GM04504 (cell line): ENCODE measurements at regions not wholly inside any gene's neighbourhood (a gene's known extent, or its start where the extent isn't known, plus 50 kb on each side); places are given as distances from the start of the nearest gene placed in this dataset.
"Not testable (repeated sequence)": the region's sequence is repeated elsewhere in the genome, so short reads cannot be mapped to it uniquely, and the experiment has no call there.

Experiments
- DNase-seq: peaks from one replicate; pipeline ENCODE4 v3.0.0-alpha.2; 2012; ENCODE audit warnings: low read depth

DNA sequence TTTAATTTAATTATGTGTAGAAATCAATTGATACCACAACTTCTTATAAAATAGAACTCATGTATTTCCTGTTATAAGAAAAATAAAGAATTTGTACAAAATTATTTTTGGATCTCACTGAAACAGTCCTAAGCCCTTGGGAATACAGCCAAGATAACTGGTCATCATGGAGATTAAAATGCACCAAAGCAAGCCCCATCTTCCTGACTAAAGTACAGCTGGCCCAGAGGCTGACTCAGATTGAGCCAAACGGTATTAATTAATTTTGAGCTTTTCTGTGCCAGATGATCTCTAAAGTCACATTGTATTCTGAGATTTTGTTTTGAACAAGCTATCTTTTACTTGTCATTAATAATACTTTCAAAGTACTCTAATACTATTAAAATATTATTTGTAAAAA is 978.5 kb downstream of the TBC1D32 start:
- DNase-seq, result no peak

DNA sequence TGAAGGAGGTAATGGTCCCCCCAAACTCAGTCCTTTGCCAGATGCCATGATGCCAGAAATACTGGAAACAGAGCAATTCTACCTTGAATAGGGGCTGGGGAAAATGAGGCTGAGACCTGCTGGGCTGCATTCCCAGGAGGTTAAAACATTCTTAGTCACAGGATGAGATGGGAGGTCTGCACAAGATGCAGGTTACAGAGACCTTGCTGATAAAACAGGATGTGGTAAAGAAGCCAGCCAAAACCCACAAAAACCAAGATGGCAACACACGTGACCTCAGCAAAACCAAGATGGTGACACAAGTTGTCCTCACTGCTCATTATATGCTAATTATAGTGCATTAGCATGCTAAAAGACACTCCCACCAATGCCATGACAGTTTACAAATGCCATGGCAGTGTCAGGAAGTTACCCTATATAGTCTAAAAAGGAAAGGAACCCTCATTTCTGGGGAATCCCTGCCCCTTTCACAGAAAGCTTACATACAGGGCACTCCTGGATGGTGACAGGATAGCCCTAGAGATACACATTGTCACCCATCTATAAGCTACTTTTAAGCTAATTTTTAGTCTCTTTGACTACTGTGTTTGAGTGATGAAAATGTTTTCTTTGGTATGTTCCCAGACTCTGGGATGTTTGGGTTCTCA is 979.7 kb downstream of the TBC1D32 start:
- no peak for DNase-seq

DNA sequence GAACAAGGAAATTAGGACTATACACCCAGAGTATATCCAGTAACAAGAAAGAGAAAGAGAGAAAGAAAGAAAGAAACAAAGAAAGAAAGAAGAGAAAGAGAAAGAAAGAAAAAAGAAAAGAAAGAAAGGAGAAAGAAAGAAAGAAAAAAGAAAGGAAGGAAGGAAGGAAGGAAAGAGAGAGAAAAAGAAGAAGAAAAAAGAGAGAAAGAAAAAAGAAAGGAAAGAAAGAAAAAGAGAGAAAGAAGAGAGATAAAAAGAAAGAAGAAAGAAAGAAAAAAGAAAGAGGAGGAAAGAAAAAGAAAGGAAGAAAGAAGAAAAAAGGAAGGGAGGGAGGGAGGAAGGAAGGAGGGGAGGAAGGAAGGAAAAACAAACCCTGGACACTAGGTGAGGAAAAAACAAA is 981.8 kb downstream of the TBC1D32 start:
- no peak for DNase-seq

DNA sequence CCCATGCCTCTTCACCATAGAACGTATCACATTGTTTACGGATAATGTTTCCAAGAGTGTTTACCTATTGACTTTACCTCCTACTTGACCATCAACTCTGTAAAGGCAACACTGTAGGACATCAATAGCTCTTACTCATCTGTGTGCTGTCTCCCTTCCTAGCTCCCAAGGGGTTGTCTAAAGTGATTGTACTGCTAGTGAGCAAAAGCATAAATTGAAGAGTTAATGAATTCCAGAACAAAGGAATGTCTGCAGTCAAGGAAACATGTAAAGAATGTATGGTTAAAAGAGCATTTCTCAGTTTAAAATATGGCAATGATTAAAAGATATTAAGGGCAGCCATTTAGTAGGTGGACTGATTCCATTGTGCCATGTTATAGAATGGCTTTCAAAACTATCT is 985.4 kb downstream of the TBC1D32 start:
- no peak for DNase-seq

- no peak for DNase-seq
Measured at GRCh38 chr6:120328521-120328920, 979.0 kb upstream of the MAN1A1 start.

DNA sequence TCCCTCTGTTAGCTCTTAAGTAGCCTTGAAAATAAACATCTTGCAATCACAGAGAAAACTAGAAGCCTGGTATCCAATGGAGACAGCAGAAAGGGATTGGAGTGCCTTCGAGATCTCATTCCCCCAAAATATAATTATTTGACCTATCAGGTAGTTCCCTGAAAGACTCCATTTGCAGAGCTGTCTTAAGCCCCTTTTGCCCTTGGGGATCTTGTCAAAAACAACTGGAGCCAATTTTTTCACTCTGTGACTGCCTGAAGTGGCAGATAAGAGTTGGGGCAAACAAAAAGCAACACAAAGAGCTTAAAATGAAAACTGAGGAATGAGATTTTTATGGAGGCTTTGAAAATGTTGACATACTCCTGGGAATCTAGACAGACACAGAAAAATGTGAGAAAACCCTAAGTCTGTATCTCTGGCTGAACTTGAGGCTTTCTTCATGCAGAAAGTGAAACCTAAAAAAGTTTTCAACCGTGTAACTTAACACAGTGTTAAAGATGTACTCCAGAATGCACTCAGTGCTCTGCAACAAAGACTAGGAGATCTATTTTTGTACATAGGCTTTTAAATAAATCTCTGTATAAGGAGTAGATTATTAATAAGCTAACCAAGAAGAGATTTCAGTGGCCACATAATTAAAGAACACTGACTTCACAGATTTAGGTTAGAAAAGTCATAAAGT is 971.1 kb upstream of the MAN1A1 start:
- DNase-seq, result no peak

GRCh38 chr6:120304223-120304622 is 954.7 kb upstream of the MAN1A1 start:
- DNase-seq, result no peak

DNA sequence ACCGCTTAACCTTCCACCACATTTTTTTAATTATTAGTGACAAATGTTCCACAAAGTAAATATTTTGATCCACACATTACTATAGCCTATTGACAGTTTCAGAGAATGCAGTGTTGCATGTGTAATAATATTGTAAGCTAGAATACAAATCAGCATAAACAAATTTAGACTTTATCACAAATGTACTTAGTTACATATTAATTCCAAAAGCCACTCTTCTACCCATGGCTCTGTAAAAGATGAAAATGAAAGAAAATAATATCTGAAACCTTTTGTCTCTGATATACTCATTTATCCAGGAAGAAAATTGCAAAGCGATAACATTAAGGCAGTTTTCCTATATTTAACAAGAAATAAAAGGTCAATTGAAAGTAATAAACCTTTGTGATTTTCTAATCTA is 954.0 kb upstream of the MAN1A1 start:
- DNase-seq, result no peak

DNA sequence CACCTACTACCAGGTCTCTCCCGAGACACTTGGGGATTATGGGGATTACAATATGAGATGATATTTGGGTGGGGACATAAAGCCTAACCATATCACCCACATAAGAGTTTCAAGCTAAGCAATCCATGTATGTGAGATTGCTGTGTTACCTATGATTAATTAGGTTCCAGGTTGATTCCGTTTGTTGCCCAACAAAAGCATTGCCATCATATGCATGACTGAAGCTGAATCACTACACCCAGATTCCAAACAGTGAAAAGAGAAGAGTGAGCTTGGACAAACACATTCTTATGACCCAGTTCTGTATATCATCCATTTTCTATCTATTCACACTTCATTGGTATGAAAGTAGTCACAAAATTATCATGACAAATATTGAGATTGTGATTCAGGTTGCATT is 952.5 kb upstream of the MAN1A1 start:
- DNase-seq, result no peak

DNA sequence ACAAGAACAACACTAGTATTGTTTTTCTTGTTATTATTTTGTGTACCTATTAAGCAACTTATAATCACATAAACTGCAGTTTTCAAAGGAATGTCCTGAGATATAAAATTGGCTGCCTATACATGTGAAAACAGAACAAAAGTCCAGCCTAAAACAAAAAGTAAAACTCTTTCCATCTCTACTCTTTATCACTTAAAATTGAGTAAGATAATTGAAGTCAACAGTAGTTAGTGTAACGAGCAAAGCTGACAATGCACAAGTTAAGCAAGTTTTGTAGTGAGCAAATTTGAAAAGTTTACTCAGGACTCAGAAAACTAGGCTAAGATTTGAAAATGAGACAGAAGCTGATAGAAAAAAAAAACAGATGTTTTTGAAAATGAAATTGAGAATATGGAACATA is 941.4 kb upstream of the MAN1A1 start:
- no peak for DNase-seq

DNA sequence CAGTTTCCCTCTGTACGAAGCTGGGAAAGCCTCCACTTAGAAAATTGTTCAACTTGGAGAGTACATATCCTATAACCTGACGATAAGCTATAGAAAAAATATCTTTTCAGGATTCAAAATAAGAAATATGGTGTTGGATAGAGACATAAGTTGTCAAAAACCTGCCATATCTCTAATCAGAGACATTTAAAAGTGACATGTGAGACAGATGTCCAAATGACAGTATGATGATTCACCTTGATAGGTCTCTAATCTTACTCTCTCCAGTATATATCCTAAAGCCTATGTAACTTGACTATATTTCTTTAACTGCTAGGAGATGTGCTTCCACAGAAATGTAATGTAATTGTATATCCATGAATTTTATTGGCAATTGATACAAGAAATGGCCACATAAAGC is 932.4 kb upstream of the MAN1A1 start:
- DNase-seq, result no peak

GRCh38 chr6:120279466-120280167 is 930.1 kb upstream of the MAN1A1 start:
- no peak for DNase-seq

DNA sequence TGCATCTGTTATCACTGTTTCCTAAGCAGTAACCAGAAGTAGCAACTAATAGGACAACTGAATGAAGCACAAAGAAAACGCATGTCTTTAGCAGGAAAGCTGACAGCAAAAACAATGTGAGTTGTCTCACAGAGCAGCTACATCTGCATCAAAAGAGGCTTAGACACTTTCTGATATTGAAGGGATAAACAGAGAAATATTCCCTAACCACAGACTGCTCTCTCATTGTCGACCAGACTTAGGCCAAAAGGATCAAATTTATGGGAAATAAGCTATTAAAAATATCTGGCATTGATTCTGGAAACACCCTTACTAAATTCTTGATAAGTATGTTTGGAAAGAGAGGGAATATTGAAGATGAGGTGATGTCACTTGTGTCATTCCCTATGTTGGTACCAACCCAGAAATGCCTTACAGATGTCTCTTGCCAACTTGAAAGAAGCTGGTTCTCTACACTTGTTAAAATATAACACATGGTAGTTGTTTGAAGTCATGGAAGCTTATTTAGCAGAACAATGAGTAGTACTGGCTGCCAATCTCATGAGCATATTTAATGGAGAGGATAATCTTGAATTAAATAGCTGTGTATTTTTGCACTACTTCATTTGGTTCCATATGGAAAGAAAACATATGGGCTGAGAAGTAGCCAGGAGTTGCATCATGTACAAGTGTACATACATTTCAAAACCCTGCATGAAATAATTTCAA is 929.3 kb upstream of the MAN1A1 start:
- no peak for DNase-seq

- DNase-seq, result no peak
Measured at GRCh38 chr6:120274547-120274946, 925.0 kb upstream of the MAN1A1 start.

DNA sequence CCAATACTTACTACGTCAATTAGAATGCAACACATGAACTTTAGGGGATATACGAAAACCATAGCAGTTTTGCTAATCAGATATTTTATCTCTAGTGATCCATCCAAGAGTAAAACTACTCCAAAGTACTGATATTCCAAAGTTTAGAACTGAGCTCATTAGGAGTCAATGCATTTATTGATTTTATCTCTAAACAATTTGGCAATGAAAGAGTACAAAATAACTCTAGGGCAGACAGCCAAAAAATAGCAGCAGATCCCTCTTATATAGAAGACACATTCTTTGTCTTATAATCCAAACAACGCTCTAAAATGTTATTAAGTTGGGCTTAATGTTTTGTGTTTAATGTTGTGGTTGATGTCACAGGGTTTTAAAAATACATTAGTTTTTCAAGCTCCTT is 923.9 kb upstream of the MAN1A1 start:
- DNase-seq, result no peak

DNA sequence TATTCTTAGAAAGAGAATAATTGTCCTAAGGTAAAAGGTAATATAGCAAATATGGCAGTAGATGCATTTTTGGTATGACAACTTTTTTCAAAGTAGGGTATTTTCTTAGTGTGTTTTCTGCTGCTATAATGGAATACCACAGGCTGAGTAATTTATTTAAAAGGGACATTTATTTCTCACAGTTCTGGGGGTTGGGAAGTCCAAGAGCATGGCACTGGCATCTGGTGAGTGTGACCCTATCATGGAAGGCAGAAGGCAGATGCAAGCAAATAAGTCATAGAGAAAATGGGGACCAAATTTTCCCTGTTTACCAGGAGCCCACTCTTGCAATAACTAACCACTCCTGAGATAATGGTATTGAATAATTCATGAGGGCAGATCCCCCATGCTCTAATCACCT is 922.5 kb upstream of the MAN1A1 start:
- DNase-seq, result no peak

DNA sequence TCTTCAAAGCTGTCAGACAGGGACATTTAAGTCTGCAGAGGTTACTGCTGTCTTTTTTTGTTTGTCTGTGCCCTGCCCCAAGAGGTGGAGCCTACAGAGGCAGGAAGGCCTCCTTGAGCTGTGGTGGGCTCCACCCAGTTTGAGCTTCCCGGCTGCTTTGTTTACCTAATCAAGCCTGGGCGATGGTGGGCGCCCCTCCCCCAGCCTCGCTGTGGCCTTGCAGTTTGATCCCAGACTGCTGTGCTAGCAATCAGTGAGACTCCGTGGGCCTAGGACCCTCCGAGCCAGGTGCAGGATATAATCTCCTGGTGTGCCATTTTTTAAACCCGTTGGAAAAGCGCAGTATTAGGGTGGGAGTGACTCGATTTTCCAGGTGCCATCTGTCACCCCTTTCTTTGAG is 918.7 kb upstream of the MAN1A1 start:
- not testable (repeated sequence) for DNase-seq

DNA sequence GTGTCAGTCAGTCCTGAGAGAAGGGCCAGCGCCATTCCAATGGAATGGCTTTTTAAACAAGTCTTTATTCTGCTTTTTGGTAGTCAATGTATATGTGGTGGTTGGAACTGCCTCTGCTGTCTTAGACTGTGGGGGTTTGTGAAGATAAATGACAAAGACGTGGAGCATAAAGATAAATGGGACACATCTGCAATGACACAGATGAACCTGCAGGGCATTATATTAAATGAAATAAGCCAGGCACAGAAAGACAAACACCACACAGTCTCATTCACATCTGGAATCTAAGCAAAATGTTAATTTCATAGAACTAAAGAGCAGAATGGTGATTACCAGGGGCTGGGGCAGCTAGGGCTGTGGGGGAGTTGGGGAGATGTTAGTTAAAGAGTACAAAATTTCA is 912.8 kb upstream of the MAN1A1 start:
- no peak for DNase-seq

GRCh38 chr6:120260636-120261035 is 911.1 kb upstream of the MAN1A1 start:
- DNase-seq, result no peak

GRCh38 chr6:120254651-120255050 is 905.1 kb upstream of the MAN1A1 start:
- no peak for DNase-seq

DNA sequence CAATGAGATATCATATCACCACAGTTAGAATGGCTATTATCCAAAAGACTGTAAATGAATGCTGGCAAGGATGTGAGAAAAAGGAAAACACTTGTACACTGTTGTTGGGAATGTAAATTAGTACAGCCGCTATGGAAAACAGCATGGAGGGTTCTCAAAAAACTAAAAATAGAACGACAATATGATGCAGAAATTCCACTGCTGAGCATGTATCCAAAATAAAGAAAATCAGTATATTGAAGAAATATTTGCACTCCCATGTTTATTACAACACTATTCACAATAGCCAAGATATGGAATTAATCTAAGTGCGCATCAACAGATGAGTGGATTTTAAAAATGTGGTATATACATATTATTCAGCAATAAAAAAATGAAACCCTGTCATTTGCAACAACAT is 898.9 kb upstream of the MAN1A1 start:
- no peak for DNase-seq

GRCh38 chr6:120237221-120237620 is 887.7 kb upstream of the MAN1A1 start:
- no peak for DNase-seq

GRCh38 chr6:120230008-120230407 is 880.4 kb upstream of the MAN1A1 start:
- DNase-seq, result no peak
